Common myeloid progenitor, CD34-positive (primary cell): ENCODE measurements at regions not wholly inside any gene's neighbourhood (a gene's known extent, or its start where the extent isn't known, plus 50 kb on each side); places are given as distances from the start of the nearest gene placed in this dataset.
"Not testable (repeated sequence)": the region's sequence is repeated elsewhere in the genome, so short reads cannot be mapped to it uniquely, and the experiment has no call there.

ENCODE experiments used
- CTCF ChIA-PET: fragments of 350-600 bp; sonication (Branson Sonifier 250); formaldehyde crosslinking; loops from one replicate; lab custom pipeline; 2021; ENCODE audit warnings: antibody characterized with exemption; lab: Charles Lee
- POLR2A ChIA-PET: fragments of 350-600 bp; sonication (Branson Sonifier 250); formaldehyde crosslinking; loops from one replicate; lab custom pipeline; 2021; ENCODE audit warnings: antibody characterized with exemption; lab: Charles Lee
- DNase-seq, 3 donors: peaks; one replicate each; pipeline versions ENCODE4 v3.0.0 to v3.0.0-alpha.2; 2013
- H3K27ac ChIP-seq, 2 experiments: 1 replicate in 1 of 2; 2 replicates in 1 of 2; pipeline ENCODE4 v1.7.0; 2013; ENCODE audit warnings: inconsistent platforms in 2 of 2, low read length in 2 of 2, mild to moderate bottlenecking in 2 of 2, low read depth in 1 of 2, moderate library complexity in 1 of 2; ENCODE audit not compliant: severe bottlenecking in 2 of 2, insufficient read depth in 1 of 2, poor library complexity in 1 of 2
- H3K27me3 ChIP-seq, 5 experiments: replicated peaks in 2 of 5; 1 replicate in 3 of 5; 2 replicates in 2 of 5; pipeline versions ENCODE4 v1.6.1 to v1.7.0; 2013; ENCODE audit warnings: low read length in 4 of 5, mild to moderate bottlenecking in 2 of 5, moderate library complexity in 2 of 5, inconsistent platforms in 1 of 5; ENCODE audit not compliant: insufficient read depth in 5 of 5, control insufficient read depth in 4 of 5
- H3K36me3 ChIP-seq, 4 experiments: 1 replicate in 2 of 4; 2 replicates in 2 of 4; pipeline versions ENCODE4 v1.6.1 to v1.7.0; 2013; ENCODE audit warnings: low read length in 3 of 4, control low read depth in 1 of 4, mild to moderate bottlenecking in 1 of 4; ENCODE audit not compliant: control insufficient read depth in 4 of 4, insufficient read depth in 4 of 4
- H3K4me1 ChIP-seq, 4 experiments: 1 replicate in 3 of 4; 2 replicates in 1 of 4; pipeline versions ENCODE4 v1.6.1 to v1.7.1; 2013; ENCODE audit warnings: low read length in 3 of 4, mild to moderate bottlenecking in 3 of 4, control low read depth in 1 of 4, inconsistent platforms in 1 of 4, moderate library complexity in 1 of 4; ENCODE audit not compliant: control insufficient read depth in 4 of 4, insufficient read depth in 4 of 4; ENCODE audit errors: control extremely low read depth in 1 of 4
- H3K4me3 ChIP-seq, 7 experiments: 1 replicate in 4 of 7; 2 replicates in 3 of 7; pipeline versions ENCODE4 v1.5.1 to v1.7.0; 2013; ENCODE audit warnings: mild to moderate bottlenecking in 7 of 7, low read length in 6 of 7, moderate library complexity in 6 of 7, inconsistent platforms in 2 of 7, low read depth in 2 of 7, control low read depth in 1 of 7; ENCODE audit not compliant: insufficient read depth in 4 of 7, control insufficient read depth in 1 of 7; ENCODE audit errors: extremely low read depth in 1 of 7
- H3K9me3 ChIP-seq, 5 experiments: 1 replicate in 4 of 5; 2 replicates in 1 of 5; pipeline versions ENCODE4 v1.6.1 to v1.7.1; 2013; ENCODE audit warnings: low read length in 4 of 5, mild to moderate bottlenecking in 2 of 5, inconsistent platforms in 1 of 5, low read depth in 1 of 5, moderate library complexity in 1 of 5; ENCODE audit not compliant: control insufficient read depth in 4 of 5, insufficient read depth in 2 of 5; ENCODE audit errors: control extremely low read depth in 1 of 5
- WGBS: methylation state at CpG from one replicate; pipeline ENCODE4 v1.1.5; 2013; ENCODE audit not compliant: insufficient coverage; 5-methylcytosine and 5-hydroxymethylcytosine counted together

- H3K27me3 ChIP-seq, result peaks cover 0 to 2% (median 0%) of the 10 kb centered on the region in 5 experiments
- H3K4me1 ChIP-seq, result peaks cover 0 to 26% (median 11%) of the 10 kb centered on the region in 4 experiments
- DNase-seq, result no peak
- CTCF ChIA-PET, result interaction anchor here (1.0 to 2.7 kb wide), 7 partner anchors 10 to 288 kb away, joined by 3 to 9 read pairs (median 3); no protein-coding TSS in a partner anchor
- no peak overlapping the region for H3K27ac ChIP-seq
- no peaks in the 10 kb centered on the region for H3K36me3 ChIP-seq
- WGBS, result 82% methylated on average over 10 of the region's 10 CpGs
- no peak overlapping the region for H3K4me3 ChIP-seq
- no peaks in the 10 kb centered on the region for H3K9me3 ChIP-seq
- POLR2A ChIA-PET, result no interaction called here
Observed at GRCh38 chr16:85242140-85242539, 129.9 kb upstream of the CIBAR2 start.

DNA sequence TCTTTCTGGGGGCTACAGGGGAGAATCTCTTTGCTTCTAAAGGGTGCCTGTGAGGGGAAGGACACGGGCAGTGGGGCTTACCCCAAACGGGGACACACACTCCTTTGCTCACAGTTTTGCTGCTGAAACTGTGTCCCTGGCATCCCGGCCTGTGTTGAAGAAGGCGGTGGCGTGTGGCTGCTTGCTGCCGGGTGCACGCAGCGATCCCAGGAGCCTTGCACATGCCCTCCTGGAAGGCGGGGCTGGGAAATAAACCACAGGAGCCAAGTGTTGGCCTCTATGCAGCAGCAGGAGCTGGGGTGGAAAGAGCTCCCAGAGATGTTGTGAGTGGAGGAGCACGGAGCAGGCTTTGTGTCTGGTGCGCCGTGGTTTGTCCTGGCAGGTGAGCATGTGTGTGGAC is 131.0 kb upstream of the CIBAR2 start:
- Histone ChIP-seq H3K27me3 (peaks cover 0 to 2% (median 0%) of the 10 kb centered on the region in 5 experiments), H3K4me3 (no peak overlapping the region), H3K36me3 (no peaks in the 10 kb centered on the region), H3K9me3 (no peaks in the 10 kb centered on the region), H3K27ac (no peak overlapping the region), H3K4me1 (peaks cover 0 to 26% (median 7%) of the 10 kb centered on the region in 4 experiments)
- CTCF ChIA-PET, result interaction anchor here (1.1 to 1.4 kb wide), 3 partner anchors 13 to 109 kb away, joined by 3 read pairs; no protein-coding TSS in a partner anchor
- POLR2A ChIA-PET, result no interaction called here
- WGBS, result 97% methylated on average over 11 of the region's 12 CpGs
- no peak for DNase-seq

- DNase-seq, H3K27me3 ChIP-seq, H3K27ac ChIP-seq, H3K4me3 ChIP-seq, POLR2A ChIA-PET, H3K9me3 ChIP-seq, H3K36me3 ChIP-seq: not testable (repeated sequence)
- WGBS, result 93% methylated on average over 7 of the region's 8 CpGs
- H3K4me1 ChIP-seq, result peaks cover 0 to 26% (median 4%) of the 10 kb centered on the region in 4 experiments
- CTCF ChIA-PET, result interaction anchor here (1.1 to 1.6 kb wide), 15 partner anchors 12 to 1277 kb away, joined by 3 to 11 read pairs (median 4); no protein-coding TSS in a partner anchor
Observed at GRCh38 chr16:85244452-85244851, 132.2 kb upstream of the CIBAR2 start.

DNA sequence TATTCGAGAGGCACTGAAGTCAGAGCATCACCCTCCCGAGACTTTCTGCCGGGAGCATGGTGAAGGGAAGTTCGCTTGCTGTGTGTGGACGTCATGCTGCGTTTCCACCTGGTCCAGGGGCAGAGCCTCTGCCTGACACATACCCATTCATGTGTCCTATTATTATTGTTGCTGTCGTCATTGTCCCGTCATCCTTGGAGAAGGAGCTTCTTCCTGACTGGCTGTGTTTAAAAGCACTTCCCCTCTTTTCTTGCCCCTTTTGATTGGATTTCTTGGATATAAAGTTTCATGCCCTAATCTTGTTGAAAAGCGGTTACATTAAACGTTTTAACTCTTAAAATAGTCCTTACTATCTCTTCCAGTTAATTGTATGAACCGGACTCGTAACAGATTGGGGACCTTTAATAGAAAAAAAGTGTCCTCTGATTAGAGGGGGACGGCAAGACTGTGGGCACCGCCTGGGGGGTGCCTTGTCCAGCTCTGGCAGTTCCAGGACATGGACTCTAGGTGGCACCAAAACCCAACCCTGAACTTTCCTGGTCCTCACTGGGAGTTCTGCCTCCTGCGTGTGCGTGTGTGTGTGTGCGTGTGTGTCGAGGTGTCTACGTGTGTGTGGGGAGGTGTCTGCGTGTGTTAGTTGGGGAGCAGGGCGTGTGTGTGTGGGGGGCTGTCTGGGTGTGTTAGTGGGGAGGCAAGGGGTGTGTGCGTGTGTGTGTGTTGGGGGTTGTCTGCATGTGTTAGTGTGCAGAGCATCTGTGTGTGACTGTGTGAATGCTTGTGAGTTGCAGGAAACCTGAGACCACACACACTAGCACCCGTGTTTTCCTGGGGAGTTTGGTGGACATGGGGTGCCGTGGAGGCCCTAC is 133.3 kb upstream of the CIBAR2 start:
- POLR2A ChIA-PET, result no interaction called here
- peaks cover 0 to 26% (median 4%) of the 10 kb centered on the region in 4 experiments for H3K4me1 ChIP-seq

DNA sequence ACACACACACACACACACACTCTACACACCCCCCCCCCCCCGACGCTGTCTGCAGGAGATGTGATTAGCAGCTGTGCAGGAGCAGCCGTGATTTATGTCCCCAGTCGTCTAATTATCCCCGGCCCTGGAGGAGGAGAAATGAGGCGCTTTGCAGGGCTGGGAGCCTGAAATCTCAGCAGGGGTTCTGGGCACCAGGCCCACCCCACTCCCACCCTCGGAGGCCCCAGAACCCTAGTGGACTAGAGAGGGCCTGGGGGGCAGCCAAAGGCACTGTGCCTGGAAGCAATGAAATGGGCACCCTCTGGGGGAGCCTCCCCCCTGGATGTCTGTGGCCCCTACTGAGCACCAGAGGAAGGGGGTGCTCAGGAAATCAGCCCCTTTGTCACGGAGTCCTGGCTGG is 134.2 kb upstream of the CIBAR2 start:
- no peaks in the 10 kb centered on the region for H3K9me3 ChIP-seq
- H3K4me1 ChIP-seq, result peaks cover 0 to 18% (median 4%) of the 10 kb centered on the region in 4 experiments
- no peaks in the 10 kb centered on the region for H3K36me3 ChIP-seq
- no peak overlapping the region for H3K4me3 ChIP-seq
- POLR2A ChIA-PET, result interaction anchor here (0.6 kb wide), 2 partner anchors 87 to 248 kb away, joined by 3 read pairs; no protein-coding TSS in a partner anchor
- WGBS, result 14% methylated on average over 3 of the region's 8 CpGs
- peak in 1 of 3 donors; percentile 49 for DNase-seq
- no peak overlapping the region for H3K27ac ChIP-seq
- CTCF ChIA-PET, result interaction anchor here (0.6 to 4.5 kb wide), 9 partner anchors 10 to 132 kb away, joined by 3 to 23 read pairs (median 3); no protein-coding TSS in a partner anchor
- peaks cover 0 to 2% (median 0%) of the 10 kb centered on the region in 5 experiments for H3K27me3 ChIP-seq

More for the DNA sequence above, 133.3 kb upstream of the CIBAR2 start:
- Histone ChIP-seq H3K27ac (no peak overlapping the region), H3K36me3 (no peaks in the 10 kb centered on the region), H3K4me3 (no peak overlapping the region), H3K27me3 (peaks cover 0 to 2% (median 0%) of the 10 kb centered on the region in 5 experiments), H3K9me3 (no peaks in the 10 kb centered on the region)
- peak; percentile 83 to 88 (median 88) for DNase-seq
- 34% methylated on average over 15 of the region's 24 CpGs for WGBS
- CTCF ChIA-PET, result interaction anchor here (0.6 to 4.5 kb wide), 28 partner anchors 9 to 1275 kb away, joined by 3 to 23 read pairs (median 4); no protein-coding TSS in a partner anchor

DNA sequence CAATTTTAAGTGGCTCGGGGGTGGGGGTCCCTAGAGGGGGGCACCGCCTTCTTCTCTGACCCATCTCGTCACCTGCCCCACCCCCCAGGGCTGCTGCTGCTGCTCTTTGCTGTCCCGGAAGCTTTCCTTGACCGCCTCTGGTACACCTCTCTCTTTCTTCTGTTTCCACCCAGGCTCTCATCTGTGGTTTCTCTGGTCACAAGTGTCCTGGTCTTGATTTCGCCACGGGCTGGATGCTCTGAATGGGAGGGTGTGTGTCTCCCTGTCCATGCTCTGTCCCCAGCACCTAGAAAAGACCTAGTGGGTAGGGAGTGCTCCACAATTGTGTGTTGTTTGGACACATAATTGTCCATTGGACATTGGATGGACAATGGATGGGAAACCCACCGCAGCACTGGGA is 134.7 kb upstream of the CIBAR2 start:
- no peak overlapping the region for H3K4me3 ChIP-seq
- H3K36me3 ChIP-seq, result no peaks in the 10 kb centered on the region
- WGBS, result 95% methylated on average over 4 of the region's 8 CpGs
- DNase-seq, result no peak
- no peaks in the 10 kb centered on the region for H3K9me3 ChIP-seq
- no peak overlapping the region for H3K27ac ChIP-seq
- peaks cover 0 to 2% (median 0%) of the 10 kb centered on the region in 5 experiments for H3K27me3 ChIP-seq
- ChIA-PET POLR2A (interaction anchor here (0.6 kb wide), 2 partner anchors 87 to 247 kb away, joined by 3 read pairs; no protein-coding TSS in a partner anchor), CTCF (interaction anchor here (0.6 to 4.5 kb wide), 10 partner anchors 10 to 314 kb away, joined by 3 to 23 read pairs (median 3); no protein-coding TSS in a partner anchor)
- peaks cover 0 to 14% (median 4%) of the 10 kb centered on the region in 4 experiments for H3K4me1 ChIP-seq
